WTC11 (cell line): ENCODE measurements at regions not wholly inside any gene's neighbourhood (a gene's known extent, or its start where the extent isn't known, plus 50 kb on each side); places are given as distances from the start of the nearest gene placed in this dataset.

Experiments
- ATAC-seq: fragments of 200-7000 bp; cut with Tn5 transposase; 2 replicates; pipeline ENCODE4 v1.10.0; 2021; ENCODE audit warnings: mild to moderate bottlenecking, moderate library complexity
- CTCF ChIA-PET: fragments of 300-600 bp; sonication (Branson Sonifier 250); formaldehyde crosslinking; loops from one replicate; lab custom pipeline; 2021; ENCODE audit warnings: antibody characterized with exemption; lab: Charles Lee
- POLR2A ChIA-PET: fragments of 350-600 bp; sonication (Branson Sonifier 250); formaldehyde crosslinking; loops from one replicate; lab custom pipeline; 2021; ENCODE audit warnings: antibody characterized with exemption; lab: Charles Lee
- DNase-seq: peaks from one replicate; pipeline ENCODE4 v3.0.0; 2021; ENCODE audit warnings: low spot score
- H3K27ac Mint-ChIP-seq: 2 replicates; pipeline ENCODE4 v1.8.0; 2021; ENCODE audit warnings: mixed read lengths
- H3K27me3 Mint-ChIP-seq: 2 replicates; pipeline ENCODE4 v1.8.0; 2021; ENCODE audit warnings: low read depth, mild to moderate bottlenecking, moderate library complexity, mixed read lengths
- H3K36me3 Mint-ChIP-seq: 2 replicates; pipeline ENCODE4 v1.8.0; 2021; ENCODE audit warnings: mixed read lengths
- H3K4me1 Mint-ChIP-seq: 2 replicates; pipeline ENCODE4 v1.8.0; 2022; ENCODE audit warnings: mixed read lengths
- H3K4me3 Mint-ChIP-seq: 2 replicates; pipeline ENCODE4 v1.8.0; 2021; ENCODE audit warnings: mild to moderate bottlenecking, moderate library complexity, mixed read lengths
- H3K9me3 Mint-ChIP-seq: 2 replicates; pipeline ENCODE4 v1.8.0; 2021; ENCODE audit warnings: mixed read lengths
- ARID4B ChIP-seq: sonication (generic); formaldehyde crosslinking; IDR thresholded peaks from 2 replicates; pipeline ENCODE4 v1.8.0; 2023; ENCODE audit warnings: missing genetic modification reagents, mild to moderate bottlenecking, borderline replicate concordance
- CBFB ChIP-seq: sonication (generic); formaldehyde crosslinking; IDR thresholded peaks from 2 replicates; pipeline ENCODE4 v1.8.1; 2022; ENCODE audit warnings: mild to moderate bottlenecking, low read depth, missing genetic modification reagents
- CREB1 ChIP-seq: sonication (generic); formaldehyde crosslinking; IDR thresholded peaks from 2 replicates; pipeline ENCODE4 v1.8.0; 2023; ENCODE audit warnings: mild to moderate bottlenecking, missing genetic modification reagents
- ELF4 ChIP-seq: sonication (generic); formaldehyde crosslinking; IDR thresholded peaks from 2 replicates; pipeline ENCODE4 v1.8.1; 2022; ENCODE audit warnings: low read depth, mild to moderate bottlenecking, moderate library complexity, missing genetic modification reagents
- FOXK1 ChIP-seq: sonication (generic); formaldehyde crosslinking; IDR thresholded peaks from 2 replicates; pipeline ENCODE4 v1.8.0; 2022; ENCODE audit warnings: mild to moderate bottlenecking, moderate library complexity, missing genetic modification reagents
- HMGA2 ChIP-seq: fragments of 250-450 bp; sonication (Bioruptor Pico); IDR thresholded peaks from 2 replicates; pipeline ENCODE4 v1.4.0; 2021; ENCODE audit warnings: mild to moderate bottlenecking, moderate library complexity
- IRF1 ChIP-seq: sonication (generic); formaldehyde crosslinking; IDR thresholded peaks from 2 replicates; pipeline ENCODE4 v1.8.0; 2023; ENCODE audit warnings: missing genetic modification reagents
- NFYB ChIP-seq: sonication (generic); formaldehyde crosslinking; conservative IDR thresholded peaks from 2 replicates; pipeline ENCODE4 v1.8.0; 2022; ENCODE audit warnings: low read depth, missing genetic modification reagents
- OVOL2 ChIP-seq: fragments of 250-450 bp; sonication (Bioruptor Pico); IDR thresholded peaks from 2 replicates; pipeline ENCODE4 v1.9.0; 2021; ENCODE audit warnings: mild to moderate bottlenecking, borderline replicate concordance
- RORB ChIP-seq: fragments of 250-450 bp; sonication (Bioruptor Pico); IDR thresholded peaks from 2 replicates; pipeline ENCODE4 v1.9.0; 2021; ENCODE audit warnings: mild to moderate bottlenecking
- SMAD3 ChIP-seq: sonication (generic); formaldehyde crosslinking; IDR thresholded peaks from 2 replicates; pipeline ENCODE4 v1.8.0; 2022; ENCODE audit warnings: missing genetic modification reagents, mild to moderate bottlenecking, borderline replicate concordance
- SP1 ChIP-seq: sonication (generic); formaldehyde crosslinking; conservative IDR thresholded peaks from 2 replicates; pipeline ENCODE4 v1.8.1; 2022; ENCODE audit warnings: missing genetic modification reagents
- ZNF317 ChIP-seq: sonication (generic); formaldehyde crosslinking; IDR thresholded peaks from 2 replicates; pipeline ENCODE4 v1.8.1; 2023; ENCODE audit warnings: low read depth, mild to moderate bottlenecking, moderate library complexity, missing genetic modification reagents, borderline replicate concordance
- ZNF512 ChIP-seq: sonication (generic); formaldehyde crosslinking; IDR thresholded peaks from 2 replicates; pipeline ENCODE4 v1.8.1; 2022; ENCODE audit warnings: missing genetic modification reagents, borderline replicate concordance
- TF ChIP-seq, protein P1 (sequence below): sonication (generic); formaldehyde crosslinking; IDR thresholded peaks from 2 replicates; pipeline ENCODE4 v1.8.1; 2023; ENCODE audit warnings: mild to moderate bottlenecking, missing genetic modification reagents
- TF ChIP-seq, protein P2 (sequence below): fragments of 250-450 bp; sonication (Bioruptor Pico); IDR thresholded peaks from 2 replicates; pipeline ENCODE4 v1.9.0; 2021; ENCODE audit warnings: mild to moderate bottlenecking, borderline replicate concordance

- Mint-ChIP-seq H3K27me3 (no peaks in the 10 kb centered on the region), H3K36me3 (no peaks in the 10 kb centered on the region), H3K4me1 (peaks cover 14% of the 10 kb centered on the region), H3K4me3 (no peak overlapping the region), H3K9me3 (no peaks in the 10 kb centered on the region), H3K27ac (no peak overlapping the region)
- POLR2A ChIA-PET = no interaction called here
- TF ChIP-seq SMAD3 (CRISPR knock-in tag) (no peak), FOXK1 (CRISPR knock-in tag) (no peak), ELF4 (CRISPR knock-in tag) (no peak), HMGA2 (CRISPR knock-in tag) (no peak), CREB1 (CRISPR knock-in tag) (no peak)
- TF ChIP-seq, protein P1, sequence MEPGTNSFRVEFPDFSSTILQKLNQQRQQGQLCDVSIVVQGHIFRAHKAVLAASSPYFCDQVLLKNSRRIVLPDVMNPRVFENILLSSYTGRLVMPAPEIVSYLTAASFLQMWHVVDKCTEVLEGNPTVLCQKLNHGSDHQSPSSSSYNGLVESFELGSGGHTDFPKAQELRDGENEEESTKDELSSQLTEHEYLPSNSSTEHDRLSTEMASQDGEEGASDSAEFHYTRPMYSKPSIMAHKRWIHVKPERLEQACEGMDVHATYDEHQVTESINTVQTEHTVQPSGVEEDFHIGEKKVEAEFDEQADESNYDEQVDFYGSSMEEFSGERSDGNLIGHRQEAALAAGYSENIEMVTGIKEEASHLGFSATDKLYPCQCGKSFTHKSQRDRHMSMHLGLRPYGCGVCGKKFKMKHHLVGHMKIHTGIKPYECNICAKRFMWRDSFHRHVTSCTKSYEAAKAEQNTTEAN = no peak
- DNase-seq = no peak
- ATAC-seq = no peak
- CTCF ChIA-PET = no interaction called here
Observed at GRCh38 chr6:94213226-94213625, 793.9 kb upstream of the EPHA7 start.

GRCh38 chr6:94196891-94197290 is 777.5 kb upstream of the EPHA7 start:
- H3K27me3 Mint-ChIP-seq = no peaks in the 10 kb centered on the region
- H3K36me3 Mint-ChIP-seq = peaks cover 7% of the 10 kb centered on the region
- H3K4me3 Mint-ChIP-seq = no peak overlapping the region
- peaks cover 6% of the 10 kb centered on the region; the same call in 1 of the 2 replicates for H3K9me3 Mint-ChIP-seq
- ATAC-seq = no peak
- CTCF ChIA-PET = no interaction called here
- POLR2A ChIA-PET = no interaction called here
- no peak overlapping the region for H3K27ac Mint-ChIP-seq
- no peak for TF ChIP-seq NFYB (CRISPR knock-in tag)
- peaks cover 14% of the 10 kb centered on the region for H3K4me1 Mint-ChIP-seq
- no peak for DNase-seq

- Mint-ChIP-seq H3K4me3 (no peak overlapping the region), H3K9me3 (peaks cover 17% of the 10 kb centered on the region), H3K4me1 (no peaks in the 10 kb centered on the region), H3K27me3 (no peaks in the 10 kb centered on the region), H3K27ac (no peak overlapping the region), H3K36me3 (peaks cover 15% of the 10 kb centered on the region)
- ATAC-seq (no peak), DNase-seq (no peak)
- POLR2A ChIA-PET = no interaction called here
- CTCF ChIA-PET = no interaction called here
- TF ChIP-seq, protein P2, sequence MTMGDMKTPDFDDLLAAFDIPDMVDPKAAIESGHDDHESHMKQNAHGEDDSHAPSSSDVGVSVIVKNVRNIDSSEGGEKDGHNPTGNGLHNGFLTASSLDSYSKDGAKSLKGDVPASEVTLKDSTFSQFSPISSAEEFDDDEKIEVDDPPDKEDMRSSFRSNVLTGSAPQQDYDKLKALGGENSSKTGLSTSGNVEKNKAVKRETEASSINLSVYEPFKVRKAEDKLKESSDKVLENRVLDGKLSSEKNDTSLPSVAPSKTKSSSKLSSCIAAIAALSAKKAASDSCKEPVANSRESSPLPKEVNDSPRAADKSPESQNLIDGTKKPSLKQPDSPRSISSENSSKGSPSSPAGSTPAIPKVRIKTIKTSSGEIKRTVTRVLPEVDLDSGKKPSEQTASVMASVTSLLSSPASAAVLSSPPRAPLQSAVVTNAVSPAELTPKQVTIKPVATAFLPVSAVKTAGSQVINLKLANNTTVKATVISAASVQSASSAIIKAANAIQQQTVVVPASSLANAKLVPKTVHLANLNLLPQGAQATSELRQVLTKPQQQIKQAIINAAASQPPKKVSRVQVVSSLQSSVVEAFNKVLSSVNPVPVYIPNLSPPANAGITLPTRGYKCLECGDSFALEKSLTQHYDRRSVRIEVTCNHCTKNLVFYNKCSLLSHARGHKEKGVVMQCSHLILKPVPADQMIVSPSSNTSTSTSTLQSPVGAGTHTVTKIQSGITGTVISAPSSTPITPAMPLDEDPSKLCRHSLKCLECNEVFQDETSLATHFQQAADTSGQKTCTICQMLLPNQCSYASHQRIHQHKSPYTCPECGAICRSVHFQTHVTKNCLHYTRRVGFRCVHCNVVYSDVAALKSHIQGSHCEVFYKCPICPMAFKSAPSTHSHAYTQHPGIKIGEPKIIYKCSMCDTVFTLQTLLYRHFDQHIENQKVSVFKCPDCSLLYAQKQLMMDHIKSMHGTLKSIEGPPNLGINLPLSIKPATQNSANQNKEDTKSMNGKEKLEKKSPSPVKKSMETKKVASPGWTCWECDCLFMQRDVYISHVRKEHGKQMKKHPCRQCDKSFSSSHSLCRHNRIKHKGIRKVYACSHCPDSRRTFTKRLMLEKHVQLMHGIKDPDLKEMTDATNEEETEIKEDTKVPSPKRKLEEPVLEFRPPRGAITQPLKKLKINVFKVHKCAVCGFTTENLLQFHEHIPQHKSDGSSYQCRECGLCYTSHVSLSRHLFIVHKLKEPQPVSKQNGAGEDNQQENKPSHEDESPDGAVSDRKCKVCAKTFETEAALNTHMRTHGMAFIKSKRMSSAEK (CRISPR knock-in tag) = no peak
- TF ChIP-seq RORB (CRISPR knock-in tag) = no peak
- TF ChIP-seq CREB1 (CRISPR knock-in tag) = no peak
- TF ChIP-seq ZNF512 (CRISPR knock-in tag) = no peak
- no peak for TF ChIP-seq CBFB (CRISPR knock-in tag)
- TF ChIP-seq SP1 (CRISPR knock-in tag) = no peak
- TF ChIP-seq IRF1 (CRISPR knock-in tag) = no peak
- TF ChIP-seq ZNF317 (CRISPR knock-in tag) = no peak
- TF ChIP-seq OVOL2 (CRISPR knock-in tag) = no peak
- no peak for TF ChIP-seq ARID4B
Observed at GRCh38 chr6:94190030-94190429, 770.7 kb upstream of the EPHA7 start.
